SH-SY5Y (cell line): ENCODE measurements at regions not wholly inside any gene's neighbourhood (a gene's known extent, or its start where the extent isn't known, plus 50 kb on each side); places are given as distances from the start of the nearest gene placed in this dataset.

Experiments used
- GATA2 ChIP-seq: IDR thresholded peaks from 2 replicates; pipeline ENCODE4 v1.6.1; 2011; ENCODE audit warnings: mild to moderate bottlenecking, low read depth, low read length
- GATA3 ChIP-seq: IDR thresholded peaks from 2 replicates; pipeline ENCODE4 v1.6.1; 2011; ENCODE audit warnings: low read depth, mild to moderate bottlenecking, low read length, moderate library complexity

DNA sequence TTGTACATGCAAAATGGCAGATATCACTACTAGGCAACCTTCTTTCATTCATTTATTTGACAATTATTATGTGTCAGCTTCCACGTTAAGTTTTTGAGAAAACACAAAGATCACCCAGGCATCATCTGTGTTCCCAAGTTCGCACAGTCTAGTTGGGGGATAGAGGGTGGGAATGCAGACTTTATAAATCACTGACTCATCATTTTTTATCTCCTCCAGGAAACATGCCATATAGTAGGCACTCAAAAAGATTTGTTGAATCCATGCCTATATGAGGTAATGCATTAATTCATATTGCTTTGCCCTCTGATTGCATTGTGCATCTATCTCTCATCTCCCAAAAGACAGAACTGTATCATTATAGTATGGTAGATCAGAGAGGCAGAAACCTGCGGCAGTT is 196.8 kb upstream of the TOX3 start:
- TF ChIP-seq GATA2 (no peak), GATA3 (no peak)
